Stomach (tissue), 8 donors: ENCODE measurements at regions not wholly inside any gene's neighbourhood (a gene's known extent, or its start where the extent isn't known, plus 50 kb on each side); places are given as distances from the start of the nearest gene placed in this dataset.

ENCODE experiments used
- DNase-seq, 2 donors: peaks; one replicate each; pipeline versions ENCODE4 v3.0.0 to v3.0.0-alpha.2; 2013 to 2019
- H3K27ac ChIP-seq, 5 donors: fragments of 200-600 bp in 4 of 5; sonication (generic) in 4 of 5; one replicate each; pipeline ENCODE4 v1.5.1; 2013 to 2019; ENCODE audit warnings: mild to moderate bottlenecking in 1 of 5, moderate library complexity in 1 of 5
- H3K27me3 ChIP-seq, 3 donors: fragments of 200-600 bp; sonication (generic); one replicate each; pipeline ENCODE4 v1.5.1; 2017 to 2019; ENCODE audit warnings: mixed run types in 1 of 3
- H3K36me3 ChIP-seq, 4 donors: fragments of 200-600 bp; sonication (generic); 1 replicate in 3 of 4; 2 replicates in 1 of 4; pipeline ENCODE4 v1.5.1; 2016 to 2019
- H3K4me1 ChIP-seq, 4 donors: fragments of 200-600 bp; sonication (generic); one replicate each; pipeline ENCODE4 v1.5.1; 2016 to 2019
- H3K4me3 ChIP-seq, 4 donors: fragments of 200-600 bp; sonication (generic) in 3 of 4; one replicate each; pipeline ENCODE4 v1.5.1; 2016 to 2019; ENCODE audit warnings: mild to moderate bottlenecking in 1 of 4
- H3K9me3 ChIP-seq, 4 donors: fragments of 200-600 bp; sonication (generic); one replicate each; pipeline ENCODE4 v1.5.1; 2016 to 2019
- EP300 ChIP-seq: sonication (generic); formaldehyde crosslinking; IDR thresholded peaks from one replicate; pipeline ENCODE4 v1.6.1; 2017; ENCODE audit warnings: antibody characterized with exemption
- POLR2A ChIP-seq, 4 donors: fragments of 450-650 bp; IDR thresholded peaks; one replicate each; pipeline ENCODE4 v1.6.1; 2016; ENCODE audit warnings: antibody characterized with exemption in 4 of 4, control low read depth in 2 of 4, mild to moderate bottlenecking in 1 of 4, moderate library complexity in 1 of 4
- POLR2AphosphoS5 ChIP-seq, 3 donors: sonication (generic); formaldehyde crosslinking; IDR thresholded peaks; one replicate each; pipeline ENCODE4 v1.6.1; 2016; ENCODE audit warnings: antibody characterized with exemption in 3 of 3
- WGBS, 5 donors: extraction: QIAGEN DNeasy Blood & Tissue Kit in 3 of 5; methylation state at CpG; one replicate each; pipeline versions ENCODE4 v1.1.5 to v1.1.7; 2013 to 2018; 5-methylcytosine and 5-hydroxymethylcytosine counted together
- intact Hi-C: fragments of 100-400 bp; cut with DNase I; formaldehyde crosslinking; loops from one replicate; pipeline ENCODE4 v1.15.1; 2023; ENCODE audit warnings: low total_unique reads
- TF ChIP-seq, protein P1 (sequence below), 7 experiments: fragments of 450-650 bp in 4 of 7; fragments of 200-600 bp in 3 of 7; sonication (generic) in 3 of 7; IDR thresholded peaks; one replicate each; pipeline ENCODE4 v1.5.1; 2016 to 2019; ENCODE audit warnings: antibody characterized with exemption in 7 of 7, control low read depth in 2 of 7, mild to moderate bottlenecking in 1 of 7
- donor health status: healthy with polysubstance abuse.
- donor health status: Bipolar disorder and iron deficiency.
- donor health status: healthy.

DNA sequence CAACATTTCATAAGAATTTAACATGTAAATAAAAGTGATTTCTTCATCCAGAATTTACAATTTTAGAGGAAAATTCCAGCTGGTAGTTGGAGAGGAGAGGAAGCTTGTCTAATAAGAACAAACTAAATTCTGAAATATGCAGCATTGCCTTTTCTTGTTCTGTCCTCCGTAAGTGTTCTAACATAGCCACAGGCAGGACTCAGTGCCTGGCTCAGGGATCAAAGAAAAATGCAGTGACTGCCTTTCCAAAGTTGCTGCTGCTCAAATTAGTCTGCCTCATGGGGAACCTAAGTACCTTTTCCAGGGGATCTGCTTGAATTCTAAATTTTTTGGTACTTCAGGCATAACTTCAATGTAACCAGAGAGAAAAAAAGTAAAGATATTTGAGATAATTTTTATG, 713.0 kb upstream of the CADM2 start:
- Histone ChIP-seq H3K27me3 (no peaks in the 10 kb centered on the region), H3K4me3 (no peak overlapping the region), H3K4me1 (no peaks in the 10 kb centered on the region), H3K27ac (no peak overlapping the region), H3K36me3 (no peaks in the 10 kb centered on the region), H3K9me3 (peaks cover 0 to 24% (median 3%) of the 10 kb centered on the region in 4 donors)
- DNase-seq, result no peak
- intact Hi-C loops, result no loop called here
- WGBS, 5 donors, result 76 to 94% (median 84%) methylated on average over 1 of the region's 1 CpG
- TF ChIP-seq POLR2A (IDR thresholded peaks at IDR 0.05) (no peak), EP300 (no peak), POLR2AphosphoS5 (IDR thresholded peaks at IDR 0.05) (no peak)
- TF ChIP-seq, protein P1, sequence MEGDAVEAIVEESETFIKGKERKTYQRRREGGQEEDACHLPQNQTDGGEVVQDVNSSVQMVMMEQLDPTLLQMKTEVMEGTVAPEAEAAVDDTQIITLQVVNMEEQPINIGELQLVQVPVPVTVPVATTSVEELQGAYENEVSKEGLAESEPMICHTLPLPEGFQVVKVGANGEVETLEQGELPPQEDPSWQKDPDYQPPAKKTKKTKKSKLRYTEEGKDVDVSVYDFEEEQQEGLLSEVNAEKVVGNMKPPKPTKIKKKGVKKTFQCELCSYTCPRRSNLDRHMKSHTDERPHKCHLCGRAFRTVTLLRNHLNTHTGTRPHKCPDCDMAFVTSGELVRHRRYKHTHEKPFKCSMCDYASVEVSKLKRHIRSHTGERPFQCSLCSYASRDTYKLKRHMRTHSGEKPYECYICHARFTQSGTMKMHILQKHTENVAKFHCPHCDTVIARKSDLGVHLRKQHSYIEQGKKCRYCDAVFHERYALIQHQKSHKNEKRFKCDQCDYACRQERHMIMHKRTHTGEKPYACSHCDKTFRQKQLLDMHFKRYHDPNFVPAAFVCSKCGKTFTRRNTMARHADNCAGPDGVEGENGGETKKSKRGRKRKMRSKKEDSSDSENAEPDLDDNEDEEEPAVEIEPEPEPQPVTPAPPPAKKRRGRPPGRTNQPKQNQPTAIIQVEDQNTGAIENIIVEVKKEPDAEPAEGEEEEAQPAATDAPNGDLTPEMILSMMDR (IDR thresholded peaks at IDR 0.05), result no peak

DNA sequence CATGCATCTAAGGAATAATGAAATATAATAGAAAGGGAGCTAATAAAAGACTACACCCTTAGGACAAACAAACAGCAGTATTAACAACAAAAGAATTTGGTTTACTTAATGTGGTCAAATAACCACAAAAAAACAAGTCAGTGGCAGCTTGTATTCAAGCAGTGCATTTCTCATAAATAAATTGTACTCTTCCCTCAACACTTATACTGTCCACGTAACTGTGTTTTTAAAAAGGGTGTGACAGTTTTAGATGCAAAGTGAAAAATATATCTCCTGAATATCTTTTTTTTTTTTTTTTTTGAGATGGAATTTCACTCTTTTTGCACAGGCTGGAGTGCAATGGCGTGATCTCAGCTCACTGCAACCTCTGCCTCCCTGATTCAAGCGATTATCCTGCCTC, 698.2 kb upstream of the CADM2 start:
- no peaks in the 10 kb centered on the region for H3K4me1 ChIP-seq
- H3K4me3 ChIP-seq, result no peak overlapping the region
- no peaks in the 10 kb centered on the region for H3K36me3 ChIP-seq
- no peaks in the 10 kb centered on the region for H3K27me3 ChIP-seq
- no peak for TF ChIP-seq POLR2A (IDR thresholded peaks at IDR 0.05)
- TF ChIP-seq, protein P1 (IDR thresholded peaks at IDR 0.05), result no peak
- TF ChIP-seq POLR2AphosphoS5 (IDR thresholded peaks at IDR 0.05), result no peak
- DNase-seq, result no peak
- intact Hi-C loops, result no loop called here
- no peaks in the 10 kb centered on the region for H3K9me3 ChIP-seq
- WGBS, 5 donors, result 59 to 67% (median 61%) methylated on average over 3 of the region's 3 CpGs
- no peak overlapping the region for H3K27ac ChIP-seq

DNA sequence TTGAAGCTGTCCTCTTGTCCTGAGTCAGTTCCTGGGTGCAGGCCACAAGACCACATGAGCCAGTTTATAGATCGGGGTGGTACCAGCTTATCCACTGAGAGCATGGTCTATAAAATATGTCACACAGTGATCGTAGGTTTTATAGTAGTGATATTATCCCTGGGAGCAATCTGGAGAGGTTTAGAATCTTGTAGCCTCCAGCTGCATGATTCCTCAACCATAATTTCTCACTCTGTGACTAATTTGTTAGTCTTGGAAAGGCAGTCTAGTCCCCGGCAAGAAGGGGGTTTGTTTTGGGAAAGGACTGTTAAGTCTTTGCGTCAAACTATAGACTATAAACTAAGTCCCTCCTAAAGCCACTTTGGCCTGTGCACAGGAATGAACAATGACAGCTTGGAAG, 693.0 kb upstream of the CADM2 start:
- DNase-seq, result no peak
- 87 to 91% (median 89%) methylated on average over 4 of the region's 4 CpGs for WGBS, 5 donors
- peaks cover 0 to 9% (median 5%) of the 10 kb centered on the region in 4 donors for H3K9me3 ChIP-seq
- H3K27ac ChIP-seq, result no peak overlapping the region
- H3K4me1 ChIP-seq, result no peaks in the 10 kb centered on the region
- H3K36me3 ChIP-seq, result no peaks in the 10 kb centered on the region
- TF ChIP-seq POLR2A (IDR thresholded peaks at IDR 0.05) (no peak), EP300 (no peak), POLR2AphosphoS5 (IDR thresholded peaks at IDR 0.05) (no peak)
- TF ChIP-seq, protein P1 (IDR thresholded peaks at IDR 0.05), result no peak
- H3K27me3 ChIP-seq, result no peaks in the 10 kb centered on the region
- H3K4me3 ChIP-seq, result no peak overlapping the region
- intact Hi-C loops, result no loop called here

DNA sequence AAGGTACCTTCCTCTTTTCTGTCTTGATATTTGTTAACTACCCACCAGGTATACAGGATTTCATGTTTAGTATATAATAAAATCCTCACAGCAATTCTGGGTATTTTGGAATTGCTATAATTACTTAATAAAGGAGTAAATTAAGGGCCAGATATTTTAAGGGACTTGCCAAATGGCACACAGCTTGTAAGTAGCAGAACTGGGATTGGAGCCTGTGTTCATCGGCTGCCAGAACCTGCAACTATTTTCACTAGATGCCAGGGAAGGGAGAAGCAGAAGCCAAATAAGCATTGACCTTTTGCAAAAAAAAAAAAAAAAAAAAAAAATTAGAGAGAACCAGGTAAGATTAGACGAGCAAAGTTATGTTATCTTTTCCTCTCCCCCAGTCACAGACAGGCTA, 683.3 kb upstream of the CADM2 start:
- Histone ChIP-seq H3K27ac (no peak overlapping the region), H3K4me3 (no peak overlapping the region), H3K9me3 (peaks cover 0 to 7% (median 0%) of the 10 kb centered on the region in 4 donors), H3K4me1 (no peaks in the 10 kb centered on the region), H3K27me3 (no peaks in the 10 kb centered on the region), H3K36me3 (no peaks in the 10 kb centered on the region)
- DNase-seq, result no peak
- no peak for TF ChIP-seq POLR2AphosphoS5 (IDR thresholded peaks at IDR 0.05)
- TF ChIP-seq, protein P1 (IDR thresholded peaks at IDR 0.05), result no peak
- TF ChIP-seq POLR2A (IDR thresholded peaks at IDR 0.05), result no peak
- TF ChIP-seq EP300, result no peak
- WGBS, 5 donors, result 53 to 66% (median 58%) methylated on average over 2 of the region's 2 CpGs
- intact Hi-C loops, result no loop called here
